IMR-90 (cell line): ENCODE measurements at regions not wholly inside any gene's neighbourhood (a gene's known extent, or its start where the extent isn't known, plus 50 kb on each side); places are given as distances from the start of the nearest gene placed in this dataset.

Experiments
- ATAC-seq: fragments of 200-7000 bp; cut with Tn5 transposase; 2 replicates; pipeline ENCODE4 v1.9.1; 2020; ENCODE audit warnings: low read depth, mild to moderate bottlenecking, moderate library complexity
- BruUV-seq: library from RNA; stranded (reverse); fragments of 400-500 nt; replicated peaks from 2 replicates; lab custom pipeline; 2021; lab: Mats Ljungman, UMichigan
- CTCF ChIA-PET: fragments of 300-600 bp; formaldehyde crosslinking; extraction: SDS; loops from one replicate; lab custom pipeline; 2021; ENCODE audit warnings: antibody characterized with exemption; lab: Yijun Ruan, JAX
- POLR2A ChIA-PET: fragments of 300-600 bp; sonication (Branson Sonifier 250); formaldehyde crosslinking; loops from one replicate; lab custom pipeline; 2022; ENCODE audit warnings: antibody characterized with exemption; ENCODE audit not compliant: unreplicated experiment; lab: Charles Lee
- DNase-seq: peaks from one replicate; pipeline ENCODE4 v3.0.0; 2013
- H2AFZ ChIP-seq: replicated peaks from 2 replicates; pipeline ENCODE3; 2013; ENCODE audit warnings: low read length, mild to moderate bottlenecking; ENCODE audit not compliant: poor library complexity
- H2AK5ac ChIP-seq: 2 replicates; pipeline ENCODE4 v1.6.1; 2013; ENCODE audit warnings: low read depth, low read length, inconsistent platforms
- H2AK9ac ChIP-seq: replicated peaks from 2 replicates; pipeline ENCODE3; 2013; ENCODE audit warnings: mild to moderate bottlenecking, low read depth, low read length, moderate library complexity; ENCODE audit not compliant: poor library complexity
- H2BK120ac ChIP-seq: 2 replicates; pipeline ENCODE4 v1.6.1; 2013; ENCODE audit warnings: low read depth, low read length, inconsistent platforms
- H2BK15ac ChIP-seq: 3 replicates; pipeline ENCODE4 v1.6.1; 2013; ENCODE audit warnings: low read depth, low read length, inconsistent platforms
- H2BK20ac ChIP-seq: 2 replicates; pipeline ENCODE4 v1.6.1; 2013; ENCODE audit warnings: low read depth, mild to moderate bottlenecking, inconsistent platforms, low read length, moderate library complexity
- H2BK5ac ChIP-seq: 2 replicates; pipeline ENCODE4 v1.6.1; 2013; ENCODE audit warnings: mild to moderate bottlenecking, low read depth, low read length, inconsistent platforms; ENCODE audit not compliant: poor library complexity, severe bottlenecking
- H3K14ac ChIP-seq: replicated peaks from 2 replicates; pipeline ENCODE4 v1.6.1; 2013; ENCODE audit warnings: low read depth, low read length, inconsistent platforms
- H3K18ac ChIP-seq: 2 replicates; pipeline ENCODE4 v1.6.1; 2013; ENCODE audit warnings: low read depth, low read length, control low read depth
- H3K23ac ChIP-seq: 2 replicates; pipeline ENCODE4 v1.6.1; 2013; ENCODE audit warnings: low read depth, low read length, inconsistent platforms
- H3K27ac ChIP-seq: 2 replicates; pipeline ENCODE4 v1.5.1; 2013; ENCODE audit warnings: mild to moderate bottlenecking, control low read depth, low read length; ENCODE audit not compliant: insufficient read depth
- H3K27me3 ChIP-seq: 2 replicates; pipeline ENCODE4 v1.6.1; 2013; ENCODE audit warnings: low read length; ENCODE audit not compliant: control insufficient read depth, insufficient read depth
- H3K36me3 ChIP-seq: 2 replicates; pipeline ENCODE4 v1.6.1; 2013; ENCODE audit warnings: low read length, mixed read lengths; ENCODE audit not compliant: control insufficient read depth, insufficient read depth
- H3K4ac ChIP-seq: 2 replicates; pipeline ENCODE4 v1.6.1; 2013; ENCODE audit warnings: low read depth, low read length, inconsistent platforms
- H3K4me1 ChIP-seq: 2 replicates; pipeline ENCODE4 v1.6.1; 2013; ENCODE audit warnings: low read length, mixed read lengths; ENCODE audit not compliant: control insufficient read depth, insufficient read depth
- H3K4me2 ChIP-seq: 2 replicates; pipeline ENCODE4 v1.6.1; 2013; ENCODE audit warnings: low read depth, mild to moderate bottlenecking, control low read depth, low read length, moderate library complexity
- H3K4me3 ChIP-seq: 2 replicates; pipeline ENCODE4 v1.5.1; 2013; ENCODE audit warnings: low read depth, mild to moderate bottlenecking, control low read depth, low read length, moderate library complexity; ENCODE audit not compliant: insufficient read depth
- H3K56ac ChIP-seq: 2 replicates; pipeline ENCODE4 v1.6.1; 2013; ENCODE audit warnings: low read length, inconsistent platforms; ENCODE audit not compliant: insufficient read depth; ENCODE audit errors: extremely low read depth
- H3K79me1 ChIP-seq, 2 experiments: 2 replicates each; pipeline ENCODE4 v1.6.1; 2013; ENCODE audit warnings: low read length in 2 of 2, inconsistent platforms in 1 of 2, low read depth in 1 of 2
- H3K9ac ChIP-seq: 2 replicates; pipeline ENCODE4 v1.6.1; 2013; ENCODE audit warnings: low read depth, low read length, control low read depth
- H3K9me1 ChIP-seq: 2 replicates; pipeline ENCODE4 v1.6.1; 2013; ENCODE audit warnings: low read length, inconsistent platforms; ENCODE audit not compliant: insufficient read depth
- H3K9me3 ChIP-seq: 2 replicates; pipeline ENCODE4 v1.6.1; 2013; ENCODE audit warnings: low read length; ENCODE audit not compliant: control insufficient read depth, insufficient read depth
- H4K20me1 ChIP-seq: 2 replicates; pipeline ENCODE4 v1.6.1; 2013; ENCODE audit warnings: low read length, inconsistent platforms; ENCODE audit not compliant: insufficient read depth
- H4K5ac ChIP-seq: 2 replicates; pipeline ENCODE4 v1.6.1; 2013; ENCODE audit warnings: mild to moderate bottlenecking, low read depth, low read length, control low read depth
- H4K8ac ChIP-seq, 2 experiments: 2 replicates each; pipeline ENCODE4 v1.6.1; 2013; ENCODE audit warnings: low read depth in 2 of 2, low read length in 2 of 2, control low read depth in 1 of 2, inconsistent platforms in 1 of 2
- H4K91ac ChIP-seq: 2 replicates; pipeline ENCODE4 v1.6.1; 2013; ENCODE audit warnings: low read depth, low read length, inconsistent platforms; ENCODE audit not compliant: insufficient read depth
- FOS ChIP-seq: fragments of 150-350 bp; IDR thresholded peaks from 2 replicates; pipeline ENCODE4 v1.6.1; 2016; ENCODE audit warnings: low read depth, low read length
- NFE2L2 ChIP-seq: fragments of 150-350 bp; IDR thresholded peaks from 2 replicates; pipeline ENCODE4 v1.6.1; 2016; ENCODE audit warnings: low read depth, mild to moderate bottlenecking, low read length
- RAD21 ChIP-seq: IDR thresholded peaks from 2 replicates; pipeline ENCODE4 v1.6.1; 2012; ENCODE audit warnings: low read length, improper control_type of control experiment
- RFX5 ChIP-seq: IDR thresholded peaks from 2 replicates; pipeline ENCODE4 v1.8.0; 2012; ENCODE audit warnings: low read depth, mild to moderate bottlenecking, low read length, moderate library complexity
- whole genome bisulfite sequencing, 2 experiments: methylation state at CpG; one replicate each; pipeline versions ENCODE4 v1.1.5 to v1.1.7; 2013; ENCODE audit warnings: missing lambda C conversion rate in 2 of 2; ENCODE audit not compliant: insufficient read length in 1 of 2; ENCODE audit errors: extremely low coverage in 2 of 2; 5-methylcytosine and 5-hydroxymethylcytosine counted together
- dilution Hi-C: fragments of 300-500 bp; cut with HindIII; formaldehyde crosslinking; loops from one replicate; pipeline ENCODE4 v1.14.3; 2018; ENCODE audit warnings: low sequenced_read_pairs; ENCODE audit not compliant: unreplicated experiment
- in situ Hi-C: fragments of 300-500 bp; cut with MboI; formaldehyde crosslinking; loops from 3 replicates; pipeline ENCODE4 v1.14.3; 2019; ENCODE audit warnings: low sequenced_read_pairs, inconsistent platforms, mixed read lengths
- intact Hi-C: fragments of 100-400 bp; cut with micrococcal nuclease; formaldehyde crosslinking; loops from 2 replicates; pipeline ENCODE4 v1.10.0; 2022

- TF ChIP-seq FOS, result no peak
- no peak for TF ChIP-seq RFX5
- TF ChIP-seq RAD21, result no peak
- TF ChIP-seq NFE2L2, result no peak
- no peaks in the 10 kb centered on the region for H3K79me1 ChIP-seq
- H2BK5ac ChIP-seq, result no peak overlapping the region
- dilution Hi-C loops (no loop called here), in situ Hi-C loops (no loop called here), intact Hi-C loops (no loop called here)
- H4K5ac ChIP-seq, result no peak overlapping the region
- ChIA-PET CTCF (no interaction called here), POLR2A (interaction anchor here (0.6 kb wide), 1 partner anchor 50 kb away, joined by 3 read pairs; no protein-coding TSS in a partner anchor)
- no peak; the same call in 1 of the 2 replicates for ATAC-seq
- H3K27me3 ChIP-seq, result no peaks in the 10 kb centered on the region
- H3K4me3 ChIP-seq, result no peak overlapping the region
- no peak overlapping the region for H2BK15ac ChIP-seq
- H3K9me3 ChIP-seq, result no peaks in the 10 kb centered on the region
- no peak overlapping the region for H2BK20ac ChIP-seq
- H2AK9ac ChIP-seq, result no peak overlapping the region
- H3K4ac ChIP-seq, result no peak overlapping the region
- H3K4me2 ChIP-seq, result no peak overlapping the region
- H3K9ac ChIP-seq, result no peak overlapping the region
- H2AK5ac ChIP-seq, result no peak overlapping the region
- H3K4me1 ChIP-seq, result no peaks in the 10 kb centered on the region
- no peak overlapping the region for H3K18ac ChIP-seq
- no peak overlapping the region for H2BK120ac ChIP-seq
- H3K36me3 ChIP-seq, result no peaks in the 10 kb centered on the region
- no TSS peak for BruUV-seq
- H3K56ac ChIP-seq, result no peak overlapping the region
- no peak overlapping the region for H3K23ac ChIP-seq
- H3K27ac ChIP-seq, result no peak overlapping the region
- no peak overlapping the region for H2AFZ ChIP-seq
- no peaks in the 10 kb centered on the region for H4K20me1 ChIP-seq
- WGBS, 2 experiments, result no CpG with 5 or more reads among the region's 3 CpGs
- no peak overlapping the region for H4K91ac ChIP-seq
- no peaks in the 10 kb centered on the region for H3K9me1 ChIP-seq
- H4K8ac ChIP-seq, result no peak overlapping the region
- H3K14ac ChIP-seq, result no peak overlapping the region
- no peak for DNase-seq
Observed at GRCh38 chr5:117497601-117498000, 923.0 kb upstream of the SEMA6A start.
